ENCODE measurements at regions not wholly inside any gene's neighbourhood (a gene's known extent, or its start where the extent isn't known, plus 50 kb on each side); places are given as distances from the start of the nearest gene placed in this dataset.

DNA sequence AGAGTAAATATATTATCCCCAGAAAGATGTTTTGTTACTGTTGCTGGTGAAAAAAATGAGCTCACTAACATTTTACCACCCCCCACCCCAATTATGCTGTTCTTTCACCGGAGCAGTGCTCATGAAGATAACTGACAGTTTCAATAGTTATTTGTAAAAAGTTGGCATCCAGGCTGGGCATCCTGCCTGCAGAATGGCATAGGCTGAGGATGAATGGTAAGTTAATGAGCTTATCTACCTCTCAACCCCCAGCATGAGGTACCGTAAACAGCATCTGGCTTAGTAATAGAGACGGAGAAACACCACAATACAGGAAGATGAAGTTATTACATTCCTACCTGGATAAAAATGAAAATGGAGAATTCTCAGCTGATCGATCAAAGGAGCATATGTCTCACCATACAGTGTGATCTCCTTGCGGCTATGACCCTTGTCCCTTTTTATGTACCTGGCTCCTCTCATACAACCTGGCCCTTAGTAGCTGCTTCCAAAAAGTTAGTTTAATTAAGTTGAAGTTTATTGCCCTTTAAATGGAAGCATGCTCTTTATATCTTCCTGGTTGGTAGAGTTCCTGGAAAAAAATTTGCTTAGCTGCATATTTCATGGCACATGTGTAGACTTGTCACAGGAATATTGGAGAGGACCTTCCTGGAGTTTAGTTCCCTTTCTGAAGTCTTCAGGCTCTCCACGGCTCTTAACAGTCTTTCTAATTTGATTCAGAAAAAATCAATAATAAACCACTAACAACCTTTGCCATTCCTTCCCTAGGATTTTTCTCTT is 61.2 kb upstream of the MPHOSPH6 start:
- Histone ChIP-seq H3K4me1 (ENCODE audit: control insufficient read depth, insufficient read depth, low read length) (no peaks in the 10 kb centered on the region), H3K27ac (ENCODE audit: insufficient read depth, low read length) (no peak overlapping the region), H3K14ac (replicated peaks; ENCODE audit: low read depth, low read length) (no peak overlapping the region), H3K36me3 (ENCODE audit: control insufficient read depth, insufficient read depth, low read length) (no peaks in the 10 kb centered on the region), H2BK20ac (ENCODE audit: low read depth, low read length) (no peak overlapping the region), H3K4me3 (ENCODE audit: insufficient read depth, low read depth, low read length) (no peak overlapping the region), H3K4ac (ENCODE audit: low read depth, low read length) (no peak overlapping the region), H4K20me1 (ENCODE audit: insufficient read depth, low read length) (no peaks in the 10 kb centered on the region), H4K91ac (ENCODE audit: insufficient read depth, low read depth, low read length) (no peak overlapping the region), H2BK5ac (ENCODE audit: low read depth, low read length, poor library complexity, severe bottlenecking) (no peak overlapping the region), H3K9me3 (ENCODE audit: control insufficient read depth, insufficient read depth, low read length) (no peaks in the 10 kb centered on the region), H2AFZ (replicated peaks; ENCODE audit: low read length, poor library complexity) (no peak overlapping the region), H2AK5ac (ENCODE audit: low read depth, low read length) (no peak overlapping the region), H3K18ac (ENCODE audit: low read depth, low read length) (no peak overlapping the region), H4K5ac (ENCODE audit: low read depth, low read length) (no peak overlapping the region), H3K9ac (ENCODE audit: low read depth, low read length) (no peak overlapping the region), H3K9me1 (ENCODE audit: insufficient read depth, low read length) (no peaks in the 10 kb centered on the region), H2BK15ac (ENCODE audit: low read depth, low read length) (no peak overlapping the region), H3K56ac (ENCODE audit: extremely low read depth, insufficient read depth, low read length) (no peak overlapping the region), H3K23ac (ENCODE audit: low read depth, low read length) (no peak overlapping the region), H2AK9ac (replicated peaks; ENCODE audit: low read depth, low read length, poor library complexity) (no peak overlapping the region), H3K79me1 (ENCODE audit: low read depth in 1 of 2, low read length in 2 of 2) (no peaks in the 10 kb centered on the region), H2BK120ac (ENCODE audit: low read depth, low read length) (no peak overlapping the region), H3K27me3 (ENCODE audit: control insufficient read depth, insufficient read depth, low read length) (peaks cover 6% of the 10 kb centered on the region), H4K8ac (ENCODE audit: low read depth in 2 of 2, low read length in 2 of 2) (no peak overlapping the region), H3K4me2 (ENCODE audit: low read depth, low read length) (no peak overlapping the region)
- TF ChIP-seq POLR2A (IDR thresholded peaks at IDR 0.05; ENCODE audit: low read depth, low read length) = no peak
- TF ChIP-seq MAZ (IDR thresholded peaks at IDR 0.05; ENCODE audit: borderline replicate concordance, low read depth, low read length) = no peak
- TF ChIP-seq NFE2L2 (IDR thresholded peaks at IDR 0.05; ENCODE audit: low read depth, low read length) = no peak
- TF ChIP-seq, protein P1, sequence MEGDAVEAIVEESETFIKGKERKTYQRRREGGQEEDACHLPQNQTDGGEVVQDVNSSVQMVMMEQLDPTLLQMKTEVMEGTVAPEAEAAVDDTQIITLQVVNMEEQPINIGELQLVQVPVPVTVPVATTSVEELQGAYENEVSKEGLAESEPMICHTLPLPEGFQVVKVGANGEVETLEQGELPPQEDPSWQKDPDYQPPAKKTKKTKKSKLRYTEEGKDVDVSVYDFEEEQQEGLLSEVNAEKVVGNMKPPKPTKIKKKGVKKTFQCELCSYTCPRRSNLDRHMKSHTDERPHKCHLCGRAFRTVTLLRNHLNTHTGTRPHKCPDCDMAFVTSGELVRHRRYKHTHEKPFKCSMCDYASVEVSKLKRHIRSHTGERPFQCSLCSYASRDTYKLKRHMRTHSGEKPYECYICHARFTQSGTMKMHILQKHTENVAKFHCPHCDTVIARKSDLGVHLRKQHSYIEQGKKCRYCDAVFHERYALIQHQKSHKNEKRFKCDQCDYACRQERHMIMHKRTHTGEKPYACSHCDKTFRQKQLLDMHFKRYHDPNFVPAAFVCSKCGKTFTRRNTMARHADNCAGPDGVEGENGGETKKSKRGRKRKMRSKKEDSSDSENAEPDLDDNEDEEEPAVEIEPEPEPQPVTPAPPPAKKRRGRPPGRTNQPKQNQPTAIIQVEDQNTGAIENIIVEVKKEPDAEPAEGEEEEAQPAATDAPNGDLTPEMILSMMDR (conservative IDR thresholded peaks at IDR 0.05; ENCODE audit: low read depth, low read length) = no peak
- TF ChIP-seq MAFK (IDR thresholded peaks at IDR 0.05; ENCODE audit: low read depth, low read length) = no peak
- TF ChIP-seq CEBPB (IDR thresholded peaks at IDR 0.05; ENCODE audit: low read depth, low read length) = no peak
- no peak for TF ChIP-seq RCOR1 (IDR thresholded peaks at IDR 0.05; ENCODE audit: insufficient replicate concordance, low read length)
- no peak for TF ChIP-seq RAD21 (IDR thresholded peaks at IDR 0.05; ENCODE audit: low read length)
- no peak for TF ChIP-seq MXI1 (IDR thresholded peaks at IDR 0.05; ENCODE audit: borderline replicate concordance, low read depth, low read length)
- no peak for TF ChIP-seq RFX5 (IDR thresholded peaks at IDR 0.05; ENCODE audit: low read depth, low read length)
- ChIA-PET CTCF (interaction anchor here (0.9 to 2.2 kb wide), 5 partner anchors 32 to 289 kb away, joined by 3 to 11 read pairs (median 5); partner anchors contain the start of gene HSD17B2), POLR2A (ENCODE audit: unreplicated experiment) (no interaction called here)
- no CpG with 5 or more reads among the region's 6 CpGs for WGBS, 2 experiments (ENCODE audit: extremely low coverage in 2 of 2, insufficient read length in 1 of 2)
- no TSS peak for BruUV-seq (replicated peaks)
- intact Hi-C loops (cut with micrococcal nuclease) = no loop called here
- ATAC-seq (ENCODE audit: low read depth) (no peak), DNase-seq (no peak)
- dilution Hi-C loops (cut with HindIII; ENCODE audit: low sequenced_read_pairs, unreplicated experiment) = no loop called here
- in situ Hi-C loops (cut with MboI; ENCODE audit: low sequenced_read_pairs) = no loop called here
